ENCODE measurements at regions not wholly inside any gene's neighbourhood (a gene's known extent, or its start where the extent isn't known, plus 50 kb on each side); places are given as distances from the start of the nearest gene placed in this dataset.

GRCh38 chr2:201966691-201967438 lies 66.8 kb upstream of the FZD7 start:
- CTCF ChIA-PET = interaction anchor here (1.0 kb wide), 1 partner anchor 9 kb away, joined by 3 read pairs; no protein-coding TSS in a partner anchor
- DNase-seq (ENCODE audit: extremely low spot score) = no peak
- TF ChIP-seq CTCF (IDR thresholded peaks at IDR 0.05; ENCODE audit: control extremely low read depth, extremely low read depth, low read depth, missing control alignments) = no peak
- POLR2A ChIA-PET = no interaction called here

- DNase-seq (ENCODE audit: extremely low spot score) = no peak
- CTCF ChIA-PET = no interaction called here
- no peak for TF ChIP-seq CTCF (IDR thresholded peaks at IDR 0.05; ENCODE audit: control extremely low read depth, extremely low read depth, low read depth, missing control alignments)
- POLR2A ChIA-PET = no interaction called here
Observed at GRCh38 chr2:201968050-201968449, 65.6 kb upstream of the FZD7 start.

GRCh38 chr2:201968476-201968875 lies 65.2 kb upstream of the FZD7 start:
- ChIA-PET CTCF (no interaction called here), POLR2A (no interaction called here)
- DNase-seq (ENCODE audit: extremely low spot score) = no peak
- no peak for TF ChIP-seq CTCF (IDR thresholded peaks at IDR 0.05; ENCODE audit: control extremely low read depth, extremely low read depth, low read depth, missing control alignments)

GRCh38 chr2:201969241-201969937 lies 64.3 kb upstream of the FZD7 start:
- no peak for TF ChIP-seq CTCF (IDR thresholded peaks at IDR 0.05; ENCODE audit: control extremely low read depth, extremely low read depth, low read depth, missing control alignments)
- CTCF ChIA-PET = no interaction called here
- no peak for DNase-seq (ENCODE audit: extremely low spot score)
- POLR2A ChIA-PET = no interaction called here

- POLR2A ChIA-PET = no interaction called here
- CTCF ChIA-PET = no interaction called here
- DNase-seq (ENCODE audit: extremely low spot score) = no peak
- no peak for TF ChIP-seq CTCF (IDR thresholded peaks at IDR 0.05; ENCODE audit: control extremely low read depth, extremely low read depth, low read depth, missing control alignments)
Observed at GRCh38 chr2:201969938-201970785, 63.5 kb upstream of the FZD7 start.

GRCh38 chr2:201970786-201971108 lies 62.9 kb upstream of the FZD7 start:
- CTCF ChIA-PET = no interaction called here
- POLR2A ChIA-PET = no interaction called here
- no peak for DNase-seq (ENCODE audit: extremely low spot score)
- no peak for TF ChIP-seq CTCF (IDR thresholded peaks at IDR 0.05; ENCODE audit: control extremely low read depth, extremely low read depth, low read depth, missing control alignments)

Measured in GM10248 (cell line).